Right ventricle myocardium inferior (tissue), 1 donor: ENCODE measurements at regions not wholly inside any gene's neighbourhood (a gene's known extent, or its start where the extent isn't known, plus 50 kb on each side); places are given as distances from the start of the nearest gene placed in this dataset.
A peak's percentile ranks its signal among the peaks of the same experiment; 100 is the strongest.

Experiments used
- ATAC-seq: fragments of 200-7000 bp; cut with Tn5 transposase; one replicate; pipeline ENCODE4 v1.9.1; 2020; ENCODE audit warnings: mild to moderate bottlenecking, moderate library complexity
- DNase-seq: peaks from one replicate; pipeline ENCODE4 v3.0.0; 2021; ENCODE audit errors: missing footprints
- intact Hi-C: fragments of 100-400 bp; cut with DNase I; formaldehyde crosslinking; loops from one replicate; pipeline ENCODE4 v1.11.0; 2022
- donor health status: DM: no; HTN: yes; CAD: no; lungs with severe emphysema.

GRCh38 chr17:36722121-36722902 is 120.9 kb downstream of the MRM1 start:
- peak; percentile 79 for DNase-seq
- peak; percentile 91 for ATAC-seq
- intact Hi-C loops: no loop called here

GRCh38 chr17:36722903-36723263 is 121.5 kb downstream of the MRM1 start:
- no peak for ATAC-seq
- intact Hi-C loops: no loop called here
- no peak for DNase-seq

- intact Hi-C loops: no loop called here
- ATAC-seq (no peak), DNase-seq (no peak)
These were observed 122.2 kb downstream of the MRM1 start for GRCh38 chr17:36723459-36724025.

- DNase-seq: no peak
- intact Hi-C loops: no loop called here
- no peak for ATAC-seq
These were observed 124.8 kb downstream of the MRM1 start for GRCh38 chr17:36726199-36726598.

DNA sequence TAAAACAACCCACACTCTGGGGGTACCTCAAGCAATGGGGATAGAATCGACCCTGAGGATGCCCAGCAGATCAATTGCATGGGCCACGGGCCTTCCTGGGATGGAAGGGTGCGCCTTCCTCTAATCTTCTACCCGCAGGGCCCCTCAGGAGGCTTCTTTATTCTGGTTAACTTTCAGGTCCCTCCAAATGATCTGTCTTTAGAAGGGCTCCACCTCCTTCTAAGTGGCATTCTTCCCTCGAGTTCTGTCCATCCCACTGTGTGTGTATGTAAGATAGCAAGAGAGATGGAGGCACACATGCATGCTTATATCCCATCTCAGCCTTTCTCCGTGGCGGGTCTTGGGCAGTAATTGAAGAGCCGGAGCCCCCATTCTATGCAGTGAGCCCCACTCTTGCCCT is 125.7 kb downstream of the MRM1 start:
- DNase-seq (no peak), ATAC-seq (no peak)
- intact Hi-C loops: no loop called here

DNA sequence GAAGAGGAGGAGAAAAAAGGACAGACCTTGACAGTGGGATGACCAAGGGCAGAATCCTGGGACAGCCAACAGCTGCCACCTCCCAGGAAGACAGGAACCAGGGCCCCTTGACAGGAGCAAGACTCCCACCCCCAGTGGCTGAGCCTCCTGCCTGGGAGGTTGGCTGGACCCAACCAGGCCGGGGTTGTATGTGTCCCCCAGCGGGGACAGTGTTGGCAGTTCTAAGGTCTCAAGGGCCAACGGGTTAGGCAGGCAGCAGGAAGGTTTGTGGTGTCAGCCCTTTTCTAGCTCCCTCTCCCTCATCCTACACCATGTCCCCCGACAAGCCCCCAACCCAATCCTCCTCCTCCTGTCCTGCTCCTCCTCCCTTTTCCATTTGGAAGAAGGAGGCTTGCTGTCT is 126.2 kb downstream of the MRM1 start:
- DNase-seq (no peak), ATAC-seq (no peak)
- intact Hi-C loops: no loop called here

- intact Hi-C loops: no loop called here
- DNase-seq (no peak), ATAC-seq (no peak)
These were observed 126.9 kb downstream of the MRM1 start for GRCh38 chr17:36728030-36728991.

GRCh38 chr17:36730095-36730808 is 128.9 kb downstream of the MRM1 start:
- DNase-seq: no peak
- intact Hi-C loops: no loop called here
- ATAC-seq: no peak

- no peak for ATAC-seq
- intact Hi-C loops: no loop called here
- no peak for DNase-seq
These were observed 129.6 kb downstream of the MRM1 start for GRCh38 chr17:36730857-36731490.

- no peak for DNase-seq
- intact Hi-C loops: no loop called here
- ATAC-seq: no peak
These were observed 130.4 kb downstream of the MRM1 start for GRCh38 chr17:36731811-36732210.

GRCh38 chr17:36732351-36732750 is 131.0 kb downstream of the MRM1 start:
- ATAC-seq (no peak), DNase-seq (no peak)
- intact Hi-C loops: no loop called here

DNA sequence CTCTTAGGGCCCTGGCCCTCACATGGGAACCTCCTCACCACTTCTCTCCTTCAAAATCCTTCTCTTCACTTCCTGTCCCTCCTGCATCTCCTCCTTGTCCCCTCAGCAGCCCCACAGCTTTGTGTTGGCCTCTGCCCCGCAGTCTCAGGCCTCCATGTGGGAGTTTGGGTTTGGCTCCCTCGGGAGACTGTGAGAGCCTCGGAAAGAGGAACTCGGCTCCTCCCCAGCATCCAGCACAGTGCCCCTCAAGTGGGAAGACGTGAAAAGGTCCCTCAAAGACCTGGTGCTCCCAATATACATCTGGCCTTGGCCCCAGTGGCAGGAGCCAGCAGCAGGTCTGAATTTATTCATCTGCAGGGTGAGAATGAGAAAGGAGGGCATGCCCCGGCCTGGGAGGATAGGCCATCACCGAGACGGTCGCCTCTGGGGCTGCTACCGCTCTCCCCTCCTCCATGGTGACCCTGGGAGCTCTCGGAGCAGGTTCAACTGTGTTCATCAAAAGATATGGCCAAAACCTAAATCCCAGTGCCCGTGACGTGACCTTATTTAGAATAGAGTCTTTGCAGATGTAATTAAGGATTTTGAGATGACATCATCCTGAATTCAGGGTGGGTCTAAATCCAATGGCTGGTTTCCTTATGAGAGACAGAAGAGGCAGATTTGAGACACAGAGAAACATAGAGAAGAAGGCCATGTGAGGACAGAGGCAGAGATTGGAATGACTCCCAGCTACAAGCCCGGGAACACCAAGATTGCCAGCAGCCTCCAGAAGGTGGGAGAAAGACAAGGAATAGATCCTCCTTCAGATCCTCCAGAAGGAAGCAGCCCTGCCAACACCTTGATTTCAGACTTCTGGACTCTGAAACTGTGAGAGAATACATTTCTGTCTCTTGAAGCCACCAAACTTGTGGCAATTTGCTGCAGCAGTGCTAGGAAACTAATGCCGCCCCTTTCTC is 135.1 kb downstream of the MRM1 start:
- DNase-seq (no peak), ATAC-seq (no peak)
- intact Hi-C loops: no loop called here

DNA sequence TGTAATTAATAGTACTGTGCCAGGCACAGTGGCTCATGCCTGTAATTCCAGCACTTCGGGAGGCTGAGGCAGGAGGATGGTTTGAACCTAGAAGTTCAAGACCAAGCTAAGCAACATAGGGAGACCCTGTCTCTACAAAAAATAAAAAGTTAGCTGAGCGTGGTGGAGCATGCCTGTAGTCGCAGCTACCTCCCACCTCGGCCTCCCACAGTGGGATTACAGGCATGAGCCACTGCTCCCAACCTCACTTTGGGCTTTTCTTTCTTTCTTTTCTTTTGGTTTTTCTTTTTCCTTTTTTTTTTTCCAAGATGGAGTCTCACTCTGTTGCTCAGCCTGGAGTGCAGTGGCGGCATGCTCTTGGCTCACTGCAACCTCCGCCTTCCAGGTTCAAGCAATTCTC is 137.8 kb downstream of the MRM1 start:
- DNase-seq (no peak), ATAC-seq (no peak)
- intact Hi-C loops: no loop called here

DNA sequence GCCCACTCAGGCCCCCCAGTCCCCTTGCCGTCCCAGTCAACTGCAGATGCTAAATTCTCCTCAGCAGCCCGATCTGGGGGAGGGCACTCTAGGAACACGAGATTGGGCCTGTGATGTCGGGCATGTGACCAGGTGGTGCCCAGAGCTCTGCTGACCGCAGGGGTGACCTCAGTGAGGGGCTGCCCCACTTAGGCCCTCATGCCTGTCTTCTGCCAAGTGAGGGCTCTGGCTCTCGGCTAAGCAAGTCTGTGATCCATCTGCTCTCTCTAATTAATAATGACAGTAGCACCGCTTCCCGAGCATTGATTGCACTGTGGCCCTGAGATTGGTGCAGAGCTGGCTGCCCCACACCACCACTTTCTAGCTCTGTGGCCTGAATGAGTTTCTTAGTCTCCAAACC is 138.8 kb downstream of the MRM1 start:
- intact Hi-C loops: no loop called here
- no peak for DNase-seq
- ATAC-seq: no peak

GRCh38 chr17:36741019-36741902 is 139.9 kb downstream of the MRM1 start:
- ATAC-seq (no peak), DNase-seq (no peak)
- intact Hi-C loops: no loop called here

GRCh38 chr17:36742267-36743000 is 141.1 kb downstream of the MRM1 start:
- ATAC-seq: no peak
- no peak for DNase-seq
- intact Hi-C loops: no loop called here
